Endodermal cell (in vitro differentiated cells): ENCODE measurements at regions not wholly inside any gene's neighbourhood (a gene's known extent, or its start where the extent isn't known, plus 50 kb on each side); places are given as distances from the start of the nearest gene placed in this dataset.
"Not testable (repeated sequence)": the region's sequence is repeated elsewhere in the genome, so short reads cannot be mapped to it uniquely, and the experiment has no call there.

ENCODE experiments used
- DNase-seq: peaks from one replicate; pipeline ENCODE4 v3.0.0-alpha.2; 2017
- H3K27ac ChIP-seq: 2 replicates; pipeline ENCODE4 v1.5.1; 2013; ENCODE audit warnings: mild to moderate bottlenecking, low read depth, low read length, moderate library complexity
- H3K27me3 ChIP-seq: 2 replicates; pipeline ENCODE4 v1.6.1; 2013; ENCODE audit warnings: mild to moderate bottlenecking, low read length, moderate library complexity; ENCODE audit not compliant: insufficient read depth, control insufficient read depth, poor library complexity, severe bottlenecking
- H3K36me3 ChIP-seq: 2 replicates; pipeline ENCODE4 v1.7.0; 2013; ENCODE audit warnings: mild to moderate bottlenecking, low read length, moderate library complexity; ENCODE audit not compliant: control insufficient read depth, insufficient read depth
- H3K4me1 ChIP-seq: one replicate; pipeline ENCODE4 v1.7.0; 2013; ENCODE audit warnings: low read length; ENCODE audit not compliant: control insufficient read depth, insufficient read depth
- H3K4me3 ChIP-seq: 2 replicates; pipeline ENCODE4 v1.5.1; 2013; ENCODE audit warnings: mild to moderate bottlenecking, low read length, moderate library complexity
- H3K9ac ChIP-seq: 2 replicates; pipeline ENCODE4 v1.6.1; 2013; ENCODE audit warnings: mild to moderate bottlenecking, low read length, moderate library complexity; ENCODE audit not compliant: poor library complexity, severe bottlenecking; ENCODE audit errors: extremely low read depth
- H3K9me3 ChIP-seq: 2 replicates; pipeline ENCODE4 v1.6.1; 2013; ENCODE audit warnings: mild to moderate bottlenecking, low read length, moderate library complexity; ENCODE audit not compliant: control insufficient read depth
- H3K27ac Mint-ChIP-seq: 2 replicates; pipeline ENCODE4 v1.8.0; 2020; ENCODE audit warnings: mixed read lengths
- H3K27me3 Mint-ChIP-seq: 2 replicates; pipeline ENCODE4 v1.8.0; 2021; ENCODE audit warnings: mild to moderate bottlenecking, mixed read lengths; ENCODE audit not compliant: insufficient read depth
- H3K36me3 Mint-ChIP-seq: 2 replicates; pipeline ENCODE4 v1.8.0; 2020; ENCODE audit warnings: low read depth, mixed read lengths
- H3K4me1 Mint-ChIP-seq: 2 replicates; pipeline ENCODE4 v1.8.0; 2020; ENCODE audit warnings: mixed read lengths
- H3K4me3 Mint-ChIP-seq: 2 replicates; pipeline ENCODE4 v1.8.0; 2020; ENCODE audit warnings: mild to moderate bottlenecking, moderate library complexity, mixed read lengths
- H3K9me3 Mint-ChIP-seq: 2 replicates; pipeline ENCODE4 v1.8.0; 2020; ENCODE audit warnings: mild to moderate bottlenecking, mixed read lengths
- CTCF ChIP-seq: fragments of 200-600 bp; sonication (generic); conservative IDR thresholded peaks from 2 replicates; pipeline ENCODE4 v1.5.0; 2021; ENCODE audit warnings: antibody characterized with exemption, mild to moderate bottlenecking
- WGBS, 2 experiments: methylation state at CpG; one replicate each; pipeline versions ENCODE4 v1.1.5 to v1.1.7; 2013; ENCODE audit warnings: missing lambda C conversion rate in 2 of 2, mixed read lengths in 1 of 2; ENCODE audit not compliant: insufficient coverage in 1 of 2, insufficient read length in 1 of 2; 5-methylcytosine and 5-hydroxymethylcytosine counted together

GRCh38 chr4:126513596-126513995, 1119.2 kb upstream of the INTU start:
- Mint-ChIP-seq H3K4me1 (peaks cover 4% of the 10 kb centered on the region), H3K27me3 (no peaks in the 10 kb centered on the region), H3K9me3 (no peaks in the 10 kb centered on the region), H3K4me3 (no peak overlapping the region), H3K27ac (no peak overlapping the region), H3K36me3 (no peaks in the 10 kb centered on the region)
- Histone ChIP-seq H3K4me1 (no peaks in the 10 kb centered on the region), H3K9me3 (no peaks in the 10 kb centered on the region), H3K27me3 (no peaks in the 10 kb centered on the region), H3K4me3 (peak overlapping the region; percentile 28), H3K36me3 (no peaks in the 10 kb centered on the region), H3K27ac (no peak overlapping the region), H3K9ac (no peak overlapping the region)
- DNase-seq, result no peak
- no peak for TF ChIP-seq CTCF

- no peak for DNase-seq
- no peak overlapping the region for H3K27ac Mint-ChIP-seq
- WGBS, 2 experiments, result 79% methylated on average over 1 of the region's 1 CpG; no CpG with 5 or more reads in 1 of the 2 experiments
- Histone ChIP-seq H3K4me3 (no peak overlapping the region), H3K27me3 (no peaks in the 10 kb centered on the region), H3K9me3 (no peaks in the 10 kb centered on the region), H3K36me3 (no peaks in the 10 kb centered on the region), H3K4me1 (no peaks in the 10 kb centered on the region), H3K9ac (no peak overlapping the region), H3K27ac (no peak overlapping the region)
- peaks cover 20% of the 10 kb centered on the region for H3K9me3 Mint-ChIP-seq
- H3K27me3 Mint-ChIP-seq, result no peaks in the 10 kb centered on the region
- H3K4me3 Mint-ChIP-seq, result no peak overlapping the region
- no peaks in the 10 kb centered on the region for H3K36me3 Mint-ChIP-seq
- no peaks in the 10 kb centered on the region for H3K4me1 Mint-ChIP-seq
- TF ChIP-seq CTCF, result no peak
These were observed 1112.0 kb upstream of the INTU start for GRCh38 chr4:126520731-126521130.

GRCh38 chr4:126525400-126525799, 1107.4 kb upstream of the INTU start:
- H3K9me3 Mint-ChIP-seq, result peaks cover 25% of the 10 kb centered on the region
- H3K4me3 Mint-ChIP-seq, H3K36me3 ChIP-seq, H3K27ac Mint-ChIP-seq, H3K27me3 ChIP-seq, H3K4me3 ChIP-seq, H3K4me1 ChIP-seq, DNase-seq, H3K36me3 Mint-ChIP-seq, H3K27me3 Mint-ChIP-seq, H3K27ac ChIP-seq, H3K4me1 Mint-ChIP-seq, H3K9ac ChIP-seq, H3K9me3 ChIP-seq: not testable (repeated sequence)
- WGBS, 2 experiments, result 83 to 98% methylated on average over 1 to 2 of the region's 2 CpGs

DNA sequence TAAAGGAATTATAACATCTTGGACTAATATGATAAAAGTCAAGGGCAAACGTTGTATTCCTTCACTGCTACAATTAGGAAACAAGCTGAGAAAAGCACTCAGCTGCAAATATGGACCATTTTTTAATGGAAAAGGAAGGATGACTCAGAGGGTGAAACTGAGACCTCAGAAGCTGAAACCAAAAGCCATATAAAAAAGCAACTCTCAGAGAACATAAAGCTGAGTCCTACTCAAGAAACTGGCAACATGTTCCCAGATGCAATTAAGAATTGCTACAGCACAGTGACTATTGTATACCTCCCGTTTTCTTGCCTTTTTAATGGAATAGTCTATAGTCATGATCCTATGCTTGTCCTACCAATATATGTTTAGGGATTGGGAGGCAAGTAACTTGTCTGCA, 1106.4 kb upstream of the INTU start:
- DNase-seq, result no peak
- Mint-ChIP-seq H3K27ac (no peak overlapping the region), H3K9me3 (peaks cover 25% of the 10 kb centered on the region), H3K4me3 (no peak overlapping the region), H3K36me3 (no peaks in the 10 kb centered on the region), H3K27me3 (no peaks in the 10 kb centered on the region), H3K4me1 (no peaks in the 10 kb centered on the region)
- H3K9me3 ChIP-seq, result no peaks in the 10 kb centered on the region
- no peak overlapping the region for H3K9ac ChIP-seq
- H3K4me3 ChIP-seq, result no peak overlapping the region
- H3K4me1 ChIP-seq, result no peaks in the 10 kb centered on the region
- no peaks in the 10 kb centered on the region for H3K36me3 ChIP-seq
- 82% methylated on average over 2 of the region's 2 CpGs; no CpG with 5 or more reads in 1 of the 2 experiments for WGBS, 2 experiments
- H3K27me3 ChIP-seq, result no peaks in the 10 kb centered on the region
- TF ChIP-seq CTCF, result no peak
- no peak overlapping the region for H3K27ac ChIP-seq
